Hematopoietic multipotent progenitor cell treated with erythropoietin and hydrocortisone succinate and interleukin-3 and kit ligand, for 4 days (in vitro differentiated cells): ENCODE measurements at regions not wholly inside any gene's neighbourhood (a gene's known extent, or its start where the extent isn't known, plus 50 kb on each side); places are given as distances from the start of the nearest gene placed in this dataset.

Source experiments
- DNase-seq: peaks from one replicate; pipeline ENCODE4 v3.0.0-alpha.2; 2015

- DNase-seq: no peak
Observed at GRCh38 chr5:114644576-114644975, 282.7 kb downstream of the KCNN2 start.

GRCh38 chr5:114636271-114636670 lies 274.4 kb downstream of the KCNN2 start:
- DNase-seq: no peak

- DNase-seq: no peak
Observed at GRCh38 chr5:114634967-114635901, 273.4 kb downstream of the KCNN2 start.

- DNase-seq: no peak
Observed at GRCh38 chr5:114634517-114634916, 272.6 kb downstream of the KCNN2 start.

- DNase-seq: no peak
Observed at GRCh38 chr5:114612406-114612805, 250.5 kb downstream of the KCNN2 start.

GRCh38 chr5:114581136-114581535 lies 219.3 kb downstream of the KCNN2 start:
- no peak for DNase-seq

GRCh38 chr5:114565871-114566270 lies 204.0 kb downstream of the KCNN2 start:
- DNase-seq: no peak

GRCh38 chr5:114565139-114565538 lies 203.3 kb downstream of the KCNN2 start:
- no peak for DNase-seq

GRCh38 chr5:114561415-114561814 lies 199.5 kb downstream of the KCNN2 start:
- DNase-seq: no peak
